Astrocyte (in vitro differentiated cells and primary cell): ENCODE measurements at regions not wholly inside any gene's neighbourhood (a gene's known extent, or its start where the extent isn't known, plus 50 kb on each side); places are given as distances from the start of the nearest gene placed in this dataset.

Experiments
- DNase-seq: peaks from one replicate; pipeline ENCODE4 v3.0.0-alpha.2; 2010; ENCODE audit warnings: low read depth
- FAIRE-seq: peaks from 2 replicates; lab custom pipeline; 2011; peaks lifted over from hg19 to GRCh38; lab: Jason Lieb, UNC
- H2AFZ ChIP-seq: 2 replicates; pipeline ENCODE4 v1.6.0; 2012; ENCODE audit warnings: low read depth, low read length, inconsistent platforms
- H3K27ac ChIP-seq: 2 replicates; pipeline ENCODE4 v1.5.1; 2011; ENCODE audit warnings: low read depth, low read length, inconsistent platforms
- H3K27me3 ChIP-seq: 2 replicates; pipeline ENCODE4 v1.6.0; 2011; ENCODE audit warnings: low read length, inconsistent platforms; ENCODE audit not compliant: insufficient read depth
- H3K36me3 ChIP-seq: 2 replicates; pipeline ENCODE4 v1.5.1; 2011; ENCODE audit warnings: low read length, inconsistent platforms; ENCODE audit not compliant: insufficient read depth
- H3K4me1 ChIP-seq: 2 replicates; pipeline ENCODE4 v1.5.1; 2011; ENCODE audit warnings: low read length, inconsistent platforms; ENCODE audit not compliant: insufficient read depth
- H3K4me2 ChIP-seq: 2 replicates; pipeline ENCODE4 v1.6.0; 2012; ENCODE audit warnings: low read length, inconsistent platforms
- H3K4me3 ChIP-seq: 2 replicates; pipeline ENCODE4 v1.5.1; 2011; ENCODE audit warnings: low read depth, mild to moderate bottlenecking, low read length, inconsistent platforms; ENCODE audit not compliant: insufficient read depth
- H3K79me2 ChIP-seq: 2 replicates; pipeline ENCODE4 v1.6.0; 2012; ENCODE audit warnings: mild to moderate bottlenecking, low read length, inconsistent platforms; ENCODE audit not compliant: insufficient read depth
- H3K9ac ChIP-seq: 2 replicates; pipeline ENCODE4 v1.6.0; 2012; ENCODE audit warnings: mild to moderate bottlenecking, low read length, inconsistent platforms
- H3K9me3 ChIP-seq: 2 replicates; pipeline ENCODE4 v1.5.1; 2012; ENCODE audit warnings: low read depth, mild to moderate bottlenecking, low read length, inconsistent platforms; ENCODE audit not compliant: insufficient read depth
- H4K20me1 ChIP-seq: 2 replicates; pipeline ENCODE4 v1.6.0; 2012; ENCODE audit warnings: low read length, inconsistent platforms; ENCODE audit not compliant: insufficient read depth
- H3K27ac Mint-ChIP-seq: one replicate; pipeline ENCODE4 v1.8.0; 2021; ENCODE audit warnings: mild to moderate bottlenecking, mixed read lengths; ENCODE audit not compliant: unreplicated experiment
- H3K27me3 Mint-ChIP-seq: one replicate; pipeline ENCODE4 v1.8.0; 2021; ENCODE audit warnings: low read depth, mixed read lengths; ENCODE audit not compliant: unreplicated experiment
- H3K36me3 Mint-ChIP-seq: one replicate; pipeline ENCODE4 v1.8.0; 2021; ENCODE audit warnings: low read depth, mixed read lengths; ENCODE audit not compliant: unreplicated experiment
- H3K4me1 Mint-ChIP-seq: one replicate; pipeline ENCODE4 v1.8.0; 2021; ENCODE audit warnings: low read depth, mixed read lengths; ENCODE audit not compliant: unreplicated experiment
- H3K4me3 Mint-ChIP-seq: one replicate; pipeline ENCODE4 v1.8.0; 2021; ENCODE audit warnings: mild to moderate bottlenecking, moderate library complexity, mixed read lengths; ENCODE audit not compliant: unreplicated experiment
- H3K9me3 Mint-ChIP-seq: one replicate; pipeline ENCODE4 v1.8.0; 2021; ENCODE audit warnings: mild to moderate bottlenecking, mixed read lengths; ENCODE audit not compliant: unreplicated experiment
- CTCF ChIP-seq: IDR thresholded peaks from 2 replicates; pipeline ENCODE4 v1.5.1; 2011; ENCODE audit warnings: low read depth, mild to moderate bottlenecking, inconsistent platforms, low read length, moderate library complexity; ENCODE audit not compliant: insufficient read depth
- EZH2 ChIP-seq: IDR thresholded peaks from 2 replicates; pipeline ENCODE4 v1.6.1; 2012; ENCODE audit warnings: mild to moderate bottlenecking, low read length, inconsistent platforms; ENCODE audit not compliant: insufficient read depth

- peaks cover 5% of the 10 kb centered on the region for H3K9me3 Mint-ChIP-seq
- no peak overlapping the region for H3K27ac ChIP-seq
- H3K27me3 Mint-ChIP-seq = peaks cover 41% of the 10 kb centered on the region
- H3K36me3 ChIP-seq = no peaks in the 10 kb centered on the region
- H3K36me3 Mint-ChIP-seq = peaks cover 11% of the 10 kb centered on the region
- H3K9me3 ChIP-seq = no peaks in the 10 kb centered on the region
- H4K20me1 ChIP-seq = no peaks in the 10 kb centered on the region
- H3K4me3 Mint-ChIP-seq = no peak overlapping the region
- no peak overlapping the region for H3K27ac Mint-ChIP-seq
- H3K4me3 ChIP-seq = no peak overlapping the region
- TF ChIP-seq CTCF (no peak), EZH2 (no peak)
- DNase-seq = no peak
- H3K79me2 ChIP-seq = no peaks in the 10 kb centered on the region
- H2AFZ ChIP-seq = no peak overlapping the region
- H3K4me1 Mint-ChIP-seq = peaks cover 3% of the 10 kb centered on the region
- no peaks in the 10 kb centered on the region for H3K4me1 ChIP-seq
- no peak overlapping the region for H3K9ac ChIP-seq
- peaks cover 3% of the 10 kb centered on the region for H3K27me3 ChIP-seq
- H3K4me2 ChIP-seq = no peak overlapping the region
- no peak for FAIRE-seq
Measured at GRCh38 chr1:38117444-38117887, 70.9 kb upstream of the POU3F1 start.

GRCh38 chr1:38115682-38116202 lies 69.1 kb upstream of the POU3F1 start:
- H3K27me3 Mint-ChIP-seq = peaks cover 44% of the 10 kb centered on the region
- peaks cover 3% of the 10 kb centered on the region for H3K4me1 Mint-ChIP-seq
- Histone ChIP-seq H3K9me3 (no peaks in the 10 kb centered on the region), H3K4me1 (no peaks in the 10 kb centered on the region), H3K4me2 (no peak overlapping the region), H3K79me2 (no peaks in the 10 kb centered on the region), H3K9ac (no peak overlapping the region), H2AFZ (no peak overlapping the region), H3K27me3 (peaks cover 3% of the 10 kb centered on the region), H3K36me3 (no peaks in the 10 kb centered on the region), H3K27ac (no peak overlapping the region), H4K20me1 (no peaks in the 10 kb centered on the region), H3K4me3 (no peak overlapping the region)
- peaks cover 21% of the 10 kb centered on the region for H3K36me3 Mint-ChIP-seq
- DNase-seq (no peak), FAIRE-seq (no peak)
- peaks cover 7% of the 10 kb centered on the region for H3K9me3 Mint-ChIP-seq
- no peak overlapping the region for H3K27ac Mint-ChIP-seq
- TF ChIP-seq EZH2 (no peak), CTCF (no peak)
- no peak overlapping the region for H3K4me3 Mint-ChIP-seq

GRCh38 chr1:38115226-38115625 lies 68.6 kb upstream of the POU3F1 start:
- no peak overlapping the region for H3K9ac ChIP-seq
- H3K4me3 ChIP-seq = no peak overlapping the region
- Mint-ChIP-seq H3K27ac (no peak overlapping the region), H3K9me3 (peaks cover 8% of the 10 kb centered on the region), H3K4me3 (no peak overlapping the region), H3K4me1 (peaks cover 3% of the 10 kb centered on the region), H3K36me3 (peaks cover 21% of the 10 kb centered on the region), H3K27me3 (peaks cover 44% of the 10 kb centered on the region)
- FAIRE-seq (no peak), DNase-seq (no peak)
- H3K79me2 ChIP-seq = no peaks in the 10 kb centered on the region
- no peaks in the 10 kb centered on the region for H3K9me3 ChIP-seq
- TF ChIP-seq CTCF (no peak), EZH2 (no peak)
- peaks cover 3% of the 10 kb centered on the region for H3K27me3 ChIP-seq
- no peaks in the 10 kb centered on the region for H3K4me1 ChIP-seq
- H3K4me2 ChIP-seq = no peak overlapping the region
- H3K27ac ChIP-seq = no peak overlapping the region
- no peaks in the 10 kb centered on the region for H4K20me1 ChIP-seq
- no peaks in the 10 kb centered on the region for H3K36me3 ChIP-seq
- no peak overlapping the region for H2AFZ ChIP-seq
